Amniotic epithelial cell (primary cell): ENCODE measurements at regions not wholly inside any gene's neighbourhood (a gene's known extent, or its start where the extent isn't known, plus 50 kb on each side); places are given as distances from the start of the nearest gene placed in this dataset.

Experiments
- DNase-seq: peaks from one replicate; pipeline ENCODE4 v3.0.0-alpha.2; 2010; ENCODE audit warnings: low read depth

DNA sequence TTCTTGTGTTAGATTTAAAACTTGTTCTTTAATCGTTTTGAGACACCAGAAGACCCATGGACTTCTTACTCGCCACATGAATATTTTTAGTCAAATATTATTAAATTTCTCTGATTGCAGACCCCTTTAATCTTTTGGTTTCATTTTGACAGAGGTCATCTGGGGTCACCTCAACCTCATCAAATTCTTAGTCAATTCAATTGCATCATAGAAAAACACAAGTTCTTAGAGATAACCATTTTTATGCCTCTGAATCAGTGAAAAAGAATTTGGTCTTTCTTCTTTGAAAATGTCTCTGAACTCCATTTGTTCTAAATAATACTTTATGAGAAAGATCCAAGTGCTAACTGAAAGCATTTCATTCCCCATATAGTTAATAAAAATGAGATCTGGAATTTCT, 55.2 kb upstream of the CBLN4 start:
- no peak for DNase-seq

DNA sequence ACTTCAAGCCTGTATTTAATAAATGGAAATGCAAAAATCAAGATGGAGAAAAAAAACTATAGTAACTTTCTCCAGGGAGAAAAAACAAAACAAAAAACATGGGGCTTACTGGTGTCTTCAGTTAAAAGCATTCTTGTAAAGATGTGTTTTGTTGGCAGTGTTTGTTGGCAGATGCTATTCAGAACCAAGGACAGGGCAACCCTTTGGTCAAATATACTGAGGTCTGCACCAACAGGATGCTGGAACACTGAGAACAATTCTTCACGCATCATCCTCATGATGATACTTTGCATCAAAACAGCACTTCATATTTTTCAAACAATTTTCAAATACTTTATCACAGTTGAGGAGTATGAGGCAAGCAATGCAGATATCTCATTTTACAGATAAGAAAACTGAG, 63.7 kb upstream of the CBLN4 start:
- DNase-seq: no peak

DNA sequence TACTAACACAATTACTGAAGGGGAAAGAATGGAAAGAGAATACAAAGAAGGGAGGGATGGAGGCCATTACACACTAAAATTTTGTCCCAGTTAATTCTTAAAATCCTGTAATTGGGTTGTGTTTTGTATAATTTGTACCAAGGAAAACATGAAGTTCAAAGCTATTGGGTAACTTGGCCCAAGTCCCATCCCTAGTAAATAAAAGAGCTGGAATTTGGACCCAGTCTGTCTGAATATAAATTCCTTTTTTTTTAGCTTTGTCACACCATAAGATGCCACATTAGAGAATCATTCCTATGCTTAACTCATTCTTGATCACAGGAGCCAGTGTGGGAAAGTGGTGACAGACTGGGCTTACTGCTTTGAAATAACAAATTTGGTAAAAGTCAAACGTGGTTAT, 66.8 kb upstream of the CBLN4 start:
- no peak for DNase-seq

DNA sequence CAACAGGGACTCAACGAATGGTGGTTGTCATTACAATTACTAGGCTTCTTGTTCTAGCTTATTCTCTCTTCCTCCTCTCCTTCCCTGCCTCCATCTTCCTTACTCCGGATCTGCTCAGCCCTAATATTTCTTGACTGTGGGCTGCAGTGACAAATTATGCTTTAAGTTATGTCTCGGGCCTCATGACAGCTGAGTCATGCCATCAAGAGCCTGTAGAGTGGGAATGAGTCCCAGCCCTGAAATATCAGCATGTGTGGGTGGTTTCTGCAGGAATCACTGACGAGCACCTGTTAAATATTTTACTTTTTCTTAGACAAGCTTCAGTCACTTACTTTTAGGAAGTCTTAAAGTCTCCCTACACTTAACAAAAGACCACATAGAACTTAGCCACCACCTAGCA, 83.1 kb upstream of the CBLN4 start:
- no peak for DNase-seq

DNA sequence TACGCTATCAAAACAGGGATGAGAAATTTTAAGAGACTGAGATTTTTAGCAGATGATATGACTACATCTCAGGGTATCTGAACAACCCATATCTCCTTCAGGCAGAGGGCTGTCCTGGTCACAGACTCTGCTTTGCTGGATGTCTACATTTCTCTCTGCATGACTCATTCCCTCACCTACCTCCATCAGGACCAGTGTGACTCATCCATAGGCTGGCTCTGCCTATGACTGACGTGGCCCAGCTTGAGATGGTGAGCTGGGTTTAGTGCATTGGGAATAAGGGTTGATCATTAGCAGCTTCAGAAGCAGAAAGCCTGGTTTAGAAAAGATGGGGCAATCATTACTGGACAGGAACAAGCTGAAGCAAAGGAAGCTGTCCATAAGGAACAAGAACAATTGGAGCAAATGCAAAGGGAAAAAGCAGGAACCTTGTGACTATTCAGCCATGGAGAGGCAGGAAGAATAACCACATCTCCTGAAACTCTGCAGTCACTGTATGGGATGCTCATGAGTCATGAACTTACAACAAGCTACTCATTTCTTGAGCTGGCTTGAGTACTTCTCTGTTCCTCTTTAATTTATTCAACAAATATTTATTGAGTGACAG, 86.4 kb upstream of the CBLN4 start:
- DNase-seq: no peak

DNA sequence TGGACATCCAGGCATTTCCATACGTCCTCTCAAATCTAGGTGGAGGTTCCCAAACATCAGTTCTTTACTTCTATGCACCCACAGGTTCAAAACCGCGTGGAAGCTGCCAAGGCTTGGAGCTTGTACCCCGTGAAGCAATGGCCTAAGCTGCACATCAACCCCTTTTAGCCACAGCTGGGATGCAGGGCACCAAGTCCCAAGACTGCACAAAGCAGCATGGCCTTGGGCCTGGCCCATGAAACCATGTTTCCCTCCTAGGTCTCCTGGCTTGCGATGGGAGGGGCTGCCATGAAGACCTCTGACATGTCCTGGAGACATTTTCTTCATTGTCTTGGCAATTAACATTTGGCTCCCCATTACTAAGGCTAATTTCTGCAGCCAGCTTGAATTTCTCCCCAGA, 88.9 kb upstream of the CBLN4 start:
- DNase-seq: no peak

DNA sequence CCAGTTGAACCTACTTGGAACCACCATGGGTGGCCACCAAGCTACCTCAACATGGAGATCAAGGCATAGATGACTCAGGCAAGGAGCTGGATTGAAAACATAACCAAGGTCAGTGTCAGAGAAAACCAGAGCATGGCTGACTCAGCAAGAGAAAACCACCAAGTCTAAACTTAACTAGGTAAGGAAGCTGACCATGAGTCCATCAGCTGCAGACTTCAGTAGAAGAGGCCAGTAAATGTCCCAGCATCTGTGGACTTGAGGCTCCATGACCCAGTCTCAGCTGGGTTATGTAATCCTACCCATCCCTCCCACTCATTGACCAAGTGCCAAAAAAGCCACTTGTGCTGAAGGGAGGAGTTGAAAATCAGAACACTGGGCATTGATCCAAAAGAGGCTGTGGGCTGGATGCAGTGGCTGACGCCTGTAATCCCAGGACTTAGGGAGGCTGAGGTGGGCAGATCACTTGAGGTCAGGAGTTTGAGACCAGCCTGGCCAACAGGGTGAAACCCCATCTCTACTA, 93.7 kb upstream of the CBLN4 start:
- DNase-seq: no peak

DNA sequence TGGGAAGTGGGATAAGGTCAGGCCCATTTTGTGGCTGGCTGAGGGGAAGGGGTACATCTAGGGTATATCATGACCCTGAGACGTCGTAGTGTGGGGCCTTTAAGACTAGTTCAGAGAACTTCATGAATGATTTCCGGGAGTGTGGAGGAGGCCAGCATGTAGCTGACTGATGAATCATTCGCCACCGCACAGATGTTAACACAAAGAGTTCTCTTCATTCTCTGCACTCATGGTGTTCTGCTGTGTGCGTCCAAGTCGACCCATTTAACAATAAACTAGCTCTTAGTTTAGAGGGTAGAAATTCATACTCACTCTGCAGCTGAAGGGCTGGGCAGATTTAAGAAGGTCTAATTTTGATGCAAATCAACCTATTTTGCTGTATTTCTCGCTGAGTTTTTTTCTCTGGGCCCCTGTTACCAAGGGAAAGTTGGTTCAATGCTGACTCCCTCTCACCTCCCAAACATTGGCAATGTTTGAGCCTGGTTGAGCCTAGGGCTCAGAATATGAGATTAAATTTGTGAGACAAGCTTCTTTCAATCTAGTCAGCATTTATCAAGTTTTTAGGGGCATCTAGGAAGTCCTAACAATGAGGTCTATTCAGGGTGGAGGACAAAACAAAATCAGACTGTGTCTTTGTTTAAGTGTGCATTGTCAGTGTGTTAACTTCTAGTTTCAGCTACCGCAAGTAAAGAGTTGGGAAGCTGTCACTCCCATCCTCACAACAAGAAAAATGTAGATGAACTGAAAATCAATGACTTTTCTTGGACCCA, 106.8 kb upstream of the CBLN4 start:
- no peak for DNase-seq

DNA sequence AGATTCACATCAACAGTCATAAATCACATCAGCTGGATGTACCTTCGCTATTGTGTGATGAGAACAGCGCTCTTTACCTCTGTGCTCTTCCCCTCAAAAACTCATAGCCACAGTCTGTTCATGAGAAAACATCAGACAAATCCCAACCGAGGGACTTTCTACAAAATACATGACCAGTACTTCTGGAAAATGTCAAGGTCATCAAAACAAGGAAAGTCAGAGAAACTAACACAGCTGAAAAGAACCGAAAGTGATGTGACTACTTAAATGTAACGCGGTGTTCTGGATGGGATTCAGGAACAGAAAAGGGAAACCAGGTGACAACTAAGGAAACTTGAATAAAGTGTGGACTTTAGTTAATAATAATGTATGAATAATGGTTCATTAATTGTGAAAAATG, 112.0 kb upstream of the CBLN4 start:
- DNase-seq: no peak

DNA sequence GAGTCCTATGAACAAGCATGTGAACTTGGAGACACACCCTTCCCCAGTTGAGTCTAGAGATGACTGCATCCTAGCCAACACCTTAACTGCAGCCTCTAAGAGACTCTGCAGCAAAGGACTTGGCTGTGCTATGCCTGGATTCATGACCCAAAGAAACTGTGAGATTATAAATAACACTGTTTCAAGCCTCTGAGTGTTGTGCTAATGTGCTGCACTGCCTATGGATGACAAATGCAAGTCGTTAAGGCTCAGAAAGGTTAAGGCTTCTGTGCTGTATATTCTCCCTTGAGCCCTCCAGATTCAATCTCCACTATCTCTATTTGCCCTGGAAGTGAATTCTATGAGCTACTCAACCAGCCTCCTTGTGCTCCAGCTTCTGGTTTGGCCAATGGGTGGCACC, 116.5 kb upstream of the CBLN4 start:
- no peak for DNase-seq

DNA sequence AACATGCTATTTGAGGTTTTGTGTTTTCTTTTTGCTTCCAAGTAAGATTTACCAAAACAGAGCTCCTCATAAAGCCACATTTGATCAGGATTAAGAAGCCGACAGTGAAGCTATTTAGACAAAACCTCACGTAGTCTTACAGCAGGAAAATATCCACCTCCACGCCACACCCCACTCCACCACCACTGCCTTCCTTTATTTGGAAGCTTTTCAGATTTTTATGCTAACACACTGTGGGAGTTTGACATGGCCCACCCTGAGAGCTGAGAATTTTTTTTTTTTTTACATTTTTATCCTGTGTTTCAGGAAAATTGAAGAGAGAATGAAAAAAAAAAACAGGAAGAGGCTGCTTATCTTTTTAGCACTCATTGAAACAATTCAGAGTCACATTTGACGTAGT, 104.8 kb upstream of the MC3R start:
- DNase-seq: no peak

DNA sequence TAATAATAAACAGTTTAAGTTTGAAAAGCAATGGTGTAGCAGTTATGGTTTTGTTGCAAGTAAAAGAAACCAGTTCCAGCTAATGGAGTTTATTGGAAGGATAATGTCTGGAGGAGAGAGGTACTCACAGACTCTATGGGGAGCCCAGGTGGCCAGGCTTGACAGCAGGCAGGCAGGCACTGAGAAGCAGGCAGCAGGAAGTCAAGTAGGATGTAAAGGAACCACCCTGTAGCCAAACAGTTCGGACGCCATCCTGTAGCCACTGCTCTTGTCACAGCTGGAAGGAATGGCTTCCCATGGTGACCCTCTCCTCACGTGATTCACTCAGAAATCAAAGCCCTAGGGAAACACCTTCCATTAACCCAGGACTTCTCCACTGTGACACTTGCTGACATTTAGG, 96.7 kb upstream of the MC3R start:
- DNase-seq: no peak

DNA sequence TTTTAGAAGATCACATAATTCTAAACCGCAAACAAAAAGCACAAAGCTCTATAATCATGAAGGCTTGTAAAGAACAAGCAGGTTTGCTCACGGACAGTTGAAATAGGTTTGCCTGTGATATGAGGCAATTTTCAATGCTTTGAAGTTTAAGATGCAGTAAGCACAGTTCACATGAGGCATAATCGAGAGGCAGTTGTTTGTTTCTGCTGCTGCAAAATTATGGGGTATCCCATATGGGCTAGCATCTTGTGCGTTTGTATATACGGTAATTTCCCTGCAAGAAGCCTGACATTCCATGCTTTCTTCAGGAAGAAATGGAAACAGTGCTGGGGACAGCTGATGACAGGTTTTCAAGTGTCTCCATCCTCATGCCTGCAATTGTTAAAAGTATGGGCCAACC, 94.6 kb upstream of the MC3R start:
- DNase-seq: no peak

DNA sequence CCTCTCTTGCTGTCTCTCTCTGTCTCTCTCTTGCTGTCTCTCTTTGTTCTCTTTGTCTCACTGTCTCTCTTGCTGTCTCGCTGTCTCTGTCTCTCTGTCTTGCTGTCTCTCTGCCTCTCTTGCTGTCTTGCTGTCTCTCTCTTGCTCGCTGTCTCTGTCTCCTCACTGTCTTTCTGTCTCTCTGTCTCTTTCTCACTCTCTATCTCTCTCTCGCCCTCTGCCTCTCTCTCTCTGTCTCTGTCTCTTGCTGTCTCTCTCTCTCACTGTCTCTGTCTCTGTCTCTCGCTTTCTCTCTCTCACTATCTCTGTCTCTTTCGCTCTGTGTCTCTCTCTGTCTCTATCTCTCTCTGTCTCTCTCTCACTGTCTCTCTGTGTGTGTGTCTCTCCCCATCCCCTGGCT, 92.9 kb upstream of the MC3R start:
- no peak for DNase-seq

DNA sequence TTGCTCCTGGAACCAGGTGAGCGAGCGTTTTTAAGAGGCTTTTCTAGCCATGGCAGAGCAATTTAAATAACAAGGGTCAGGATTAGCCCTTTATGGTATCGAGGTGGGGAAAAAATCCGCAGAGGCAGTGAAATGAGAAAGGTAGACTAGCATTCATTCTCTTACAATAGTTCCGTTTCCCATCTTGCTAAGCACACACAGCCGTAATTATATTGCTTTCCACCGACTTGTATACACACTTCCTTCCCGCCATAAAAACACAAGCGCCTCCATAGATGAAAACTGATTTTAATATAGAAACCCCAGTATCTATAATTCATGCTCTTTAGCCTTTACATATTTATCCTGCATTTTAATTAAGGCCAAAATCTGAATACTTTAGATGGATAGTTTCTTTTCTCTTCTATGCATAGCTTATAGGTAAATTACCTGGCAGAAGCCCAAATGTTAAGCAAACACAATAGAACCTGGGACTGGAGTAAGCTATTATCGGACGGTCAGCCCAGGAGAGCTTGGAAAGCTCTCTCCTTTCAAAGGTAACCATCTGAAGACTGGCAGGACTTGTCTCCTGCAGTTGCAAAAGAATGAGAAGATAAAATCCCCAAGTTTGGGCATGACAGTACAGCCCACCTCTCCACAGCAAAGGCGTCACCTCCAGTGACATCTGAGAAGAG, 90.9 kb upstream of the MC3R start:
- DNase-seq: no peak

DNA sequence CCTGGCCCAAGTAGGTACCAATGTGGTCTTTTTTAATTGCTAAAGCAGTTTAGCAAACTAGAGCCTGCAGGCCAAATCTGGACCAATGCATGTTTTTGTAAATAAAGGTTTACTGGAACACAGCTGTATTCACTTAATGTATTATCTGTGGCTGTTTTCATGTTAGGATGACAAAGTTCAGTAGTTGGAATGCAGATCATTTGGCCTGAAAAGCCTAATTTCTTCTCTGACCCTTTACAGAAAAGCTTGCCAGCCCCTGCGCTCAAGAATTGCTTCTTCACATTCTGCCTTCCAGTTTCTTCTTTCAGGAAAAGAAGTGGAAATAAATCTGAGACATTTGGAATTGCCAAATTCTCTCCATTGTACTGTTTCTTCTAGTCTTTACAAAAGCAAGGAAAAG, 90.0 kb upstream of the MC3R start:
- DNase-seq: no peak

DNA sequence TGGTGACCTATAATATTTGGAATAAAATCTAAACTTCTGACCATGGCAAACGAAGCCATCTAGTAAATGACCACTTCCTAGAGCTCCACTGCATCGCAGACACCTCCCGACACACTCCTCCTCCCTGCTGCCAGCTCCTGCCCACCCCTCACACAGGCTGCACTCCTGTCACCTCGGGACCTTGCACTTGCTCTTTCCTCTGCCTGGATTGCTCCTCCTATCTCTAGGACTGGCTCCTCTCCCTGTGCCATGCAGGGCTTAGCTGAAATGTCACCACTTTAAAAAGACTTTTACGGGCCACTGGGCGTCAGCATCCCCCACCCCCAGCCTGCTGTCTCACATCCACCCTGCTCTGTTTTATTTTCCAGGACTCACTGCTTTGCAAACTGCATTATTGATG, 87.6 kb upstream of the MC3R start:
- no peak for DNase-seq

DNA sequence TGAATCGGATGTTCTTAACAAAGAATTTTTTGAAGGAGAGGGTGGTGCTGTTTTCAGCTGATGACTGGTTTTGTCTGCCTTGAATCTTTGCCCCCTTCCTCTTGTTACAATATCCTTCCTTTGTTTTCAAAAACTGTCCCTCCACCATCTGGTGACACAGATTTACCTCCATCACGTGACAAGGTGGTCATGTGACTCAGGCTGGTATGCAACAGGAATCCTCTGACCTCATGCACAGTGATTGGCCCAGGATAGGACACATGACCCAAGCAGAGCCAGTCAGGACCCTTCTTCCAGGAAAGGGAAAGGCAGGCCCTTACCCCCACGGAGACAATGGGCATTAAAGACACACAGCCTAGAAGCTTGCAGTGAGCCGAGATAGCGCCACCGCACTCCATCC, 84.7 kb upstream of the MC3R start:
- no peak for DNase-seq

DNA sequence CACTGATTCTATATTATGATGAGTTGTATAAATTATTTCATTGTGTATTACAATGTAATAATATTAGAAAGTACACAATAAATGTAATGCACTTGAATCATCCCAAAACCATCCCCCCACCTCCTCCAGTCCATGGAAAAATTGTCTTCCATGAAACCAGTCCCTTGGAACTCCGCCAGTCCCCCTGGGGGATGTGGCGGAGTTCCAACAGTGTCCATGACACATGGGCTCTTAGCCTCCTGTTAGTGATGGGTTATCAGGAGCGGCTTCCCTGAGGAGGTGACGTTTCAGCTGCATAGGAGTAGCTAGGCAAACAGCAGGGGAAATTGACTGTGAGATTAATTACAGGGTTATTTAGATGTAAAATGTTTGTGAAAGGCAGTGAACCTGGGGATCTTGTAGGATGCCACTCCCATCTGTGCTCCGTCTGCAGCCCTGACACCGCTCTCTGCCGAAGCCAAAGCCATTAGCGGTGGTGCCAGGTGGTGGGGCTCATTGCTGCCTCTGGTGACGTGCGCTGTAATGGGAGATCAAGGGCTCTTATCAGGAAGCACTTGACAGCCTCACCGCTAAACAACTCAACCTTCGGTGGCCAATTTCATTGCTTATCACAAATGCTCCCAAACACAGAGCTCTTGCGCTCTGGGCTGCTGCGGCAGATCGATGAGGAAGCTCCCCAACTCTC, 81.6 kb upstream of the MC3R start:
- DNase-seq: no peak

DNA sequence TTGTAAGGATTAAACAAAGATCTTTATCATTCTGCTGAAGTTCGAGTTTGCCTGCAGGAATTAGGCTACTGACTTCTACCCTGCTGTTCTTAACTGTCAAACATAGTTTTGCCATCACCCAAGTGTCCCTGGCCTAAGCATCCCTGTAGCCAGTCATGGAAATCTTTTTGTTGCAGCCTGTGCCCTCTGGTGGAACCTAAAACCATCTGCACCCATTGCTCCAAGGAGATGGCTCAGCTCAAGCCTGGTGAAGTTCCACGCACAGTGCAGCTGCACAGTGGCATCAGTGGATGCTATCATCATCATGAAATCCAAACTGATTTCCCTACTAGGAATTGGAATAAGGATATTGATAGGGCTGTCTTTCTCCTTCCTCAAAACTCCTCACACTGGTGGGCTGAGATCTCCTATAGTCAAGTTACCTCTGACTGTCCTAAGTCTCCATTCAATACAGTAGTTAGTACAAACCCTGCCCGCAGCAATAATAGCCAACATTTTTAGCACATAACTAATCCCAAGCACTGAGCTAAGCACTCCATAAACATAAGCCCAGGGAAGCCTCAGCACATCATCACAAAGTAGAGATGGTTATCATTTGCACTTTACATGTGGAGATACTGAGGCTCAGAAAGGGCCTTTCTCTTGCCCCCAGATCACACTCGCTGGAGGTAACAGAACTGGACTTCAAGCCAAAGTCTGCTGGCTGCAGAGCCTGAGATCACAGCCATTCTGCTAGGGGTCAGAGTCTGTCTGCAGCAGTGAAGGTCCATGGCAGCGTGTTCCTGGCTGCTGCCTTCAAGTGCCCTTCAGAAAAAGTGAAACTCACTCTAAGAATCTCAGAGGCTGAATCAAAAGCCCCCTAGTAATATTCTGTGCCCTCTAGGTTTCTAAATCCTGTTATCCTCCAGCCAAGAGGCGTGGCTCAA, 77.2 kb upstream of the MC3R start:
- DNase-seq: no peak

DNA sequence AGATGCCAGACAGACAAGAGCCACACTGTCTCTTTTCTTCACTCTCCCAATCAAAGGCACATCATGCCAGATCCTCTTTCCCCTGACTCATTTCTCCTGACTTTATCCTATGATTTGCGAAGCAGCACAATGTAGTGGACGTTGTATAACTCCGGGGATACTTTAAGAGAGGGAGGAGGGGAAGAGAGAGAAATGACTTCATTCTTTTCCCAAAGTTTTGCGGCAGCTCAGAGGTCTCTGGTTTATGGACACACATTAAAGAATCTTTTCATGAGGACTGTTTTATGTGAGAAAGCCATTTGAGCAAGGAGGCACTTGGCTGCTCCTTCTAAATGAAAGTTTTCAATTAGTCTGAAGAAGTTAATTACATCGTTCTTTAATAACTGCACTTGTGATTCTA, 75.1 kb upstream of the MC3R start:
- no peak for DNase-seq

DNA sequence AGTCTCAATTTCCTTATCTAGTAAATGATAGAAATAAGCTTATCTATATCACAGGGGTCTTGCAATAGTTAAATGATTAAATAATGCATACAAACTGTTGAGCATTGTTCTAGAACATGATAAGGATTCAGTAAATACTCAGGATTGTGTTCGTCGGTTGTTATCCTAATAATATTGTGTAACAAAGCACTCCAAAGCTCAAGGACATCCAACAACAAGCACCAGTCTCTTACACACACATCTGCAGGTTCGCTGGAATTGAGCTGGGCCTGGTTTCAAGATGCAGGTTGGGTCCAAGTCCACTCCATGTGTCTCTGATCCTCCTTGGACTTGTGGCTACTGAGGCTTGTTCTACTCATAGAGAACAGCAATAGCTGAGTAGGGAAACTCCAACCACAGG, 74.1 kb upstream of the MC3R start:
- no peak for DNase-seq
